Stimulated activated CD4-positive, alpha-beta T cell treated with anti-CD3 and anti-CD28 coated beads, Interleukin-4, amount 100 ng/mL, for 48 hours (primary cell): ENCODE measurements at regions not wholly inside any gene's neighbourhood (a gene's known extent, or its start where the extent isn't known, plus 50 kb on each side); places are given as distances from the start of the nearest gene placed in this dataset.

Experiments
- DNase-seq, 2 donors: peaks; one replicate each; pipeline ENCODE4 v3.0.0-alpha.2; 2020; ENCODE audit warnings: low read depth in 2 of 2

GRCh38 chr18:76130845-76131244 lies 364.2 kb downstream of the ZNF516 start:
- DNase-seq, result no peak

- no peak for DNase-seq
These were observed 368.7 kb downstream of the ZNF516 start for GRCh38 chr18:76126327-76126726.

GRCh38 chr18:76121011-76121410 lies 374.0 kb downstream of the ZNF516 start:
- DNase-seq, result no peak

- no peak for DNase-seq
These were observed 379.5 kb downstream of the ZNF516 start for GRCh38 chr18:76115580-76115979.

- no peak for DNase-seq
These were observed 381.9 kb downstream of the ZNF516 start for GRCh38 chr18:76113101-76113500.

- no peak for DNase-seq
These were observed 392.4 kb downstream of the ZNF516 start for GRCh38 chr18:76102626-76103025.

GRCh38 chr18:76102156-76102555 lies 392.9 kb downstream of the ZNF516 start:
- no peak for DNase-seq

- no peak for DNase-seq
These were observed 395.0 kb downstream of the ZNF516 start for GRCh38 chr18:76099931-76100457.

- no peak for DNase-seq
These were observed 396.2 kb downstream of the ZNF516 start for GRCh38 chr18:76098674-76099411.

- no peak for DNase-seq
These were observed 413.5 kb downstream of the ZNF516 start for GRCh38 chr18:76081536-76081935.

- DNase-seq, result no peak
These were observed 414.6 kb downstream of the ZNF516 start for GRCh38 chr18:76080430-76080829.

GRCh38 chr18:76075777-76076176 lies 419.3 kb downstream of the ZNF516 start:
- no peak for DNase-seq

GRCh38 chr18:76064998-76065397 lies 430.0 kb downstream of the ZNF516 start:
- no peak for DNase-seq

GRCh38 chr18:76058146-76058545 lies 436.9 kb downstream of the ZNF516 start:
- no peak for DNase-seq

GRCh38 chr18:76057386-76057785 lies 437.7 kb downstream of the ZNF516 start:
- DNase-seq, result no peak

- no peak for DNase-seq
These were observed 438.5 kb downstream of the ZNF516 start for GRCh38 chr18:76056471-76057110.

GRCh38 chr18:76055578-76055977 lies 439.5 kb downstream of the ZNF516 start:
- DNase-seq, result no peak

- no peak for DNase-seq
These were observed 440.0 kb downstream of the ZNF516 start for GRCh38 chr18:76055025-76055424.

GRCh38 chr18:76054156-76054555 lies 440.9 kb downstream of the ZNF516 start:
- no peak for DNase-seq

- DNase-seq, result no peak
These were observed 441.5 kb downstream of the ZNF516 start for GRCh38 chr18:76053551-76053950.

GRCh38 chr18:76052227-76052595 lies 442.8 kb downstream of the ZNF516 start:
- no peak for DNase-seq

- no peak for DNase-seq
These were observed 443.4 kb downstream of the ZNF516 start for GRCh38 chr18:76051396-76052226.
